HG03108 (cell line): ENCODE measurements at regions not wholly inside any gene's neighbourhood (a gene's known extent, or its start where the extent isn't known, plus 50 kb on each side); places are given as distances from the start of the nearest gene placed in this dataset.
A peak's percentile ranks its signal among the peaks of the same experiment; 100 is the strongest.

Source experiments
- ATAC-seq: cut with Tn5 transposase; IDR thresholded peaks from one replicate; pipeline ENCODE4 v1.9.1; 2021; ENCODE audit warnings: moderate library complexity; ENCODE audit not compliant: unreplicated experiment

DNA sequence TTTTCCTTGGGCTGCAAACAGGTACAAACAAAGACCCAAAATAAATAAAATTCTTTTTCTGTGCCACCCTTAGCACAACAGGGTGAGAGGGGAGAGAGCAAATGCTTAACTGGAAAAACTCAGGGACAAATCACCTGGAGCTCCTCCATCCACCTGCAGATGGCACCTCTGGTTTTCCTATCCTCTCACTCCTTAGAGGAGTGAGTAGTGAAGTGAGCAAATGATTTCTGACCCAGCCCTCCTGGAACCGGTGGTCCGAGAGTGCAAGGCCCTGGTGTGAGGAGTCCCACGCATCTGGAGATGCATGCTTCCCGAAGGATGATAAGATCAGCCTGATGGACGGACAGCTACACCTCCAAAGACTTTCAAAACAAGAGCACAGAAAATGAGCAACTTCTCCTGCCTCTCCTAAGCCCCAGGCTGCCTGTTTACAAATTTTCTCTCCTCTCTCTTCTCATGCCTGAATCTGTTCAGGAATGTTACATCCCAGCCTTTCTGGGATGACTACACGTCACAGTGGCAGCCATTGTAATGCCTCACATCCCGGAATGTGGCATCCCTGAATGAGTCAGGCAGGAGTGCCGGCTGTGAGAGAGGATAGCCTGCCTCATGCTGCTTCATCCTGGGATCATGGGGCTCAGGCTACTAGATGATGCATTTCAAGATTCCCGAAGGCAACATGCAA lies 86.4 kb downstream of the ADRB2 start:
- no peak for ATAC-seq

DNA sequence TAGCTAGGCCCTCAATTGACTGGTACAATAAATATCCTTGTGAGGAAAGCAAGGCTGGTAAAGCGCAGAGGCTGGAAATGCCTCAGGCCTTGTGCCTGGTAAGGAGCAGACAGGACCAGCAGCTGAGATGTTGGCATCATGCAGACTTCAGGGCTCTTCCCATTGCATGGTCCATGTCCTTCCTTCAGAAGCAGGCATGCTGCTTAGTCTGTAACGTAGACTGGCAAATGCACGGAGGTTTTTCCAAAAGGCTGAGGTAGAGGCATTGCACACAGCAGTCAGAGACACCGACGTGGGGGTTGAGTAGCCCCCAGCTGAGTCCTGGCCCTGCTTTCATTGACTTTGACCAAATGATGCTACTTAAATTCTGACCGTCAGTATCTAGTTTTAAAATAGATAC lies 87.1 kb downstream of the ADRB2 start:
- ATAC-seq, result no peak

DNA sequence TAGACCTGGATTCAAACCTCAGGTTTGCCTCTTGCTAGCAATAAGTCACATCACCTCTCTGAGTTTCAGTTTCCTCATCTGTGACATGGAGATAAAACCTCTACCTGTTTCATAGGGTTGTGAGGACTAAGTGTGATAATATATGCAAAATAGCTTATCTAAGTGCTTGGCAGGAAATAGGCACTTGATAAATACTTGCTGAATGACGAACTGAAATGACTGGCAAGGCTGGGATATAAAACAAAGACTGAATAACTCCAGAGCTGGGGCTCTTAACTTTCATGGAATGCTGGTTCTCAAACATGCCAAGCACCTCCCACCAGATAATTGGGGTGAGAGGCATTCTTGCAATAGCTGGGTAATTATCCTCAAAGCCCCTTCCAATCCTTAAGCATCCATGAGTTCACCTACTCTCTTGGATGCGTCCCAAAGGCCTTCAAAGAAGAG lies 87.6 kb downstream of the ADRB2 start:
- ATAC-seq, result no peak

- ATAC-seq, result no peak
Measured at GRCh38 chr5:148915224-148915817, 88.9 kb downstream of the ADRB2 start.

GRCh38 chr5:148920646-148921288 lies 94.4 kb downstream of the ADRB2 start:
- no peak for ATAC-seq

DNA sequence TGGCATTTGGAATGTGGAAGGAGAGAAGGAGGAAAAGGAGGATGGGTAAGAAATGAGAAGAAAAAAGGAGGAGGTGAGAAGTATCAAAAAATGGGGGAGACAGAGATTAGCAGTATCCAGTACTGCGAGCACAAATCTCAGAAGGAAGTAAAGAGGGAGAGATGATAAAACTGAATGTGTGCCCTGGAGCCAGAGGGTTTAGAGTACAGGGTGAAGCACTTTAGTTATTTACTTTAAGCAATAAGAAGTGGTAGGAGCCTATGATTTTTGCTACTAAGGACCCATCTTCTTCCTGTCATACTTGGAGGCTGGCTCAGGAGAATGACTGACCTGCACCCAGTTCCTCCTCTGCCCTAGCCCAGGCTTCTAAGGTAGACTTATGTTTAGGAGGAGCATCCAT lies 94.9 kb downstream of the ADRB2 start:
- no peak for ATAC-seq

DNA sequence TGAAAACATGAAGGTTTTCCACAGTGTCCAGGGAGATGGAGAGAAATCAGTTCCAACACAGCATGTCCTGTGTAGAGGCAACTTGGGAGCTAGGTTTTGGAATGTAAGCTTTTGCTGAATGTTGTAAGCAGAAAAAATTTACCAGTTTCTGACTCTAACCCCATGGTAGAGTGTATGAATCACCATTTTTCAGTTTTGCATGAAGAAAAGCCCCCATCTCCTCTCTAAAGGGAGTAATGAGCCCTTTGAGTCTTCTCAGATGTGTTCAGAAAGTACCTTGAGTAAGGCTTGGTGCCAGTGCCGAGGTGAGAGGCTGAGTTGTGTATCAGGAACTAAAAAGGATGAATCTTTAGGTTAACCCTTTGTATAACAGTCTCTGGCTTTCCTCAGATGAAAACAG lies 96.2 kb downstream of the ADRB2 start:
- peak; percentile 90 for ATAC-seq

DNA sequence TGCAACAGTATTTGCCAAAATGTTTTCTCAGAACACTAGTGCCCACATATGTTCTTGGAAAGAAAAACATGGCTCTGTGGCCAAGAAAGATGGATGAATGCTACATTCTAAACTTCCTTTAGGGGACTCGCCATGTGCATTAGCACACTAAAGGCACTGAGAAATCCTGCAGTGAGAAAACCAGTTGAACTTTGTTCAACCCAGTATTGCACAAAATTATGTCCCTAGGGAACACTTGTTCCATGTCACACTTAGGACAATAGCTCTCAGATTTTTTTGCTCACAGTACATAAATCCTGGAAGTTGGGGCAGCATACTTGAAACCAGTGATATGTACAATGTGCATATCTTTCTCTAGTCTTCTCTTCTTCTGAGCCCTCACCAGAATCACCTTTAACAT lies 96.6 kb downstream of the ADRB2 start:
- ATAC-seq, result no peak

GRCh38 chr5:148924817-148925216 lies 98.4 kb downstream of the ADRB2 start:
- ATAC-seq, result no peak

- no peak for ATAC-seq
Measured at GRCh38 chr5:148926207-148926606, 99.8 kb downstream of the ADRB2 start.

GRCh38 chr5:148927307-148927946 lies 101.0 kb downstream of the ADRB2 start:
- no peak for ATAC-seq

- no peak for ATAC-seq
Measured at GRCh38 chr5:148928141-148928540, 101.7 kb downstream of the ADRB2 start.

DNA sequence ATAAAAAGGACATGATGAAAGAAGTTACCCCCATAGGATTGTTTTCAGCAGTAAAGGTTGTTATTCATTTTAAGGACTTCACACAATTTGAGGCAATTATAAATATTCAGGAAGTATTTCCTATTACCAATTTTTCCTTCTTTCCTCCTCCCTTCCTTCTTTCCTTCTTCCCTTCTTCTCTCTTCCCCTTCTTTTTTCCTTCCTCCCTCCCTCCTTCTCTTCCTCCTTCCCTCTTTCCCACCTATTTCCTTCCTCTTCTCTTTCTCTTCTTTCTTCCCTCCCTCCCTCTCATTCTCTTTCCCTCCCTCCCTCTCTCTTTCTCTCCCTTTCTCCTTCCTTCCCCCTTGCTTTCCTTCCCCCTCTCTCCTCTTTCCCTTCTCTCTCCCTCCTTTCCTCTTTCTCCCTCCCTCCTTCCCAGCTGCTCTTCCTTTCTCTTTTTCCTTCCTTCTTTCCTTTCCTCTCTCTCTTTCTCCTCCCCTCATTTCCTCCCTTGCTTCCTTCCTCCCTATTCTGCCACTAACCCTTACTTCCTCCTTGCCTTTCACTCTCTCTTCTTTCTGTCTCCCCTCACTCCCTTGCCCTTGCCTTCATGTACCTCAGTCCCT lies 105.1 kb downstream of the ADRB2 start:
- no peak for ATAC-seq

DNA sequence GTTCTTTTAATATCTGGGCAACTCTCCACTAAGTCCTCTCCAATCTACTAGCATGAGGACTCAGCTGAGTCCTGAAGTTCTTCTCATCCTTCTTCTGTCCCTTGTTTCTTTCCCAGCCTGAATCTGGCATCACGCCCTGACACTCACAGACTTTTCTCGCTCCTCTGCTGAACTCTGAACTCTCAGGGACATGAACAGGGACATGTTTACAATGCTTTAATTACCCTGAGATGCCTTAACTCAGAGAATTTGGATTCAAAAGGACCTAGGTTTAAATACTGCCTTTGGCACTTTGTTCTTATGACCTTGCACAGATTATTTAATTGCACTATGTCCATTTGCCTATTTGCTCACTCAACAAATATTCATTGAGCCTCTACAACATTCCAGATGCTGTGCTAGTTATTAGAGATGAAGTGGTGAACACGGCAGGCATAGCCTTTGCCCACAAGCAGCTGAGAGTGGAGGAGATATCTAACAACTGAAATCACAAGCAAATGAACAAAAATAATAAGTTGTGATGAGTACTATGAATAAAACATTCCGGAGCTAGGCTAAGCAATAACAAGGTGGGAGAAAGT lies 106.0 kb downstream of the ADRB2 start:
- ATAC-seq, result no peak

- ATAC-seq, result no peak
Measured at GRCh38 chr5:148933903-148934432, 107.6 kb downstream of the ADRB2 start.

DNA sequence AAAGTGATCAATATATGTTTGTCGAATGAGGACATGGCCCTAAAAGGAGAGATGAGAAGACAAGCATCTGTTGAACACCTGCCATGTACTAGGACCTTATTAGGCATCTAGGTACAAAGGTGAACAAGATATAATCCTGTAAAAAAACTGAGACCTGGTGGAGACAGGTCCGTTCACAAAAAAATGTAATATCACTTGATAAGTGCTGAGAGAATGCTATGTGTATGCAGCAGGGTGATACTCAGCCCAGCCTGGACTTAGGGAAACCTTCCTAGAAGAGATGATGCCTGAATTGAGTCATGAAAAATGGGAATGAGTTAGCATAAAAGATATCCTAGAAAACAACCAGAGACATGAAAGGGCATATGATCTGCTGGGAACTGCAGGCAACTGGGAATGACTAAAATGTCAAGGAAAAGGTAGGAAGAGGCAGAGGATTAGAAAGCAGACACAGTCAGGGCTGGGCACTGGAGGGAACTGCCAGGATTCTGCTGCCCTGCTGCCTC lies 108.5 kb downstream of the ADRB2 start:
- ATAC-seq, result no peak

- no peak for ATAC-seq
Measured at GRCh38 chr5:148937239-148937638, 110.8 kb downstream of the ADRB2 start.

DNA sequence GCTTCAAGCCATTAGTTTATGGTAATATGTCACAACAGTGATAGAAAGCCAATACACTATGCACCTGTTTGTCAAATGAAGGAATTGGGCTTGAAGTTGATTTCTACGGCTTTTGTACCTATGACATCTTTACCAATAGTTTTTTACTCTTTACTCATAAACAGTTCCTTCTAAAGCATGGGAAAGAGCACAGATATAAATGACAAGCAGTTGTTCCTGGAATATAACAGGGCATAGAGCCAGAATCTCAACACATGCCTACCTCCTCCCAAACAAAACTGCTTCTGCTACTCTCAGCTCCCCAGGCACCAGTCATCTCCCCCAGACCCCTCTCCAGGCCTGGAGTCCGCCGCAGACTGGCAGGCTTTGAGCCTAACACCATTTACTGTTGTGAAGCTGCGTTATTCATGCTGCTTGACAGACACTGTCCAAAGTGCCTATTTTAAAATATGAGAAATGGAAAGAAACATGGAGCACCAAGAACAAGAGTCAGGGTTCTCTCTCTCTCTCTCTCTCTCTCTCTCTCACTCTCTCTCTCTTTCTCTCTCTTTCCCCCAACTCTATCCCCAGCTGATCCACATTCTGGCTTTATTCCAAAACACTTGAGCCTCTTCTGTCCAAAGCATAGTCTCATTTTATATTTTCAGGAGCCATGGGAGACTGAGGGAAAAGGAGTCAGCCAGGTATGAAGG lies 111.6 kb downstream of the ADRB2 start:
- no peak for ATAC-seq

DNA sequence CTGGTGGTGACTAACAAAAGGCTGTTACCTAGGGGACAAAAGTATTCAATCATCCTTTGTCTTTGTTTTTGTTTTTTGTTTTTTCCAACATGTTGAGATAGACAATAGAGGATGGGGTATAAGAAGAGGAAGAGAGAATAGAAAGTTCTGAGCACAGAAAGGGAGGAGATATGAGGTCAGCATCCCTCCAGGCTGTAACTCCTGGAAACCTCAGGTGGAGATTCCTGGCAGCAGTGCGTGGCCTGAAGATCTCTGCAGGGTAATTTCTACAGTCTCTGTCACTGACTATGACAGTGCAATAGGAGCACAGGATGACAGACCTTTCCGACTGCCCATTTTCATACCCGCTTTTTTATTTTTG lies 112.1 kb downstream of the ADRB2 start:
- no peak for ATAC-seq

DNA sequence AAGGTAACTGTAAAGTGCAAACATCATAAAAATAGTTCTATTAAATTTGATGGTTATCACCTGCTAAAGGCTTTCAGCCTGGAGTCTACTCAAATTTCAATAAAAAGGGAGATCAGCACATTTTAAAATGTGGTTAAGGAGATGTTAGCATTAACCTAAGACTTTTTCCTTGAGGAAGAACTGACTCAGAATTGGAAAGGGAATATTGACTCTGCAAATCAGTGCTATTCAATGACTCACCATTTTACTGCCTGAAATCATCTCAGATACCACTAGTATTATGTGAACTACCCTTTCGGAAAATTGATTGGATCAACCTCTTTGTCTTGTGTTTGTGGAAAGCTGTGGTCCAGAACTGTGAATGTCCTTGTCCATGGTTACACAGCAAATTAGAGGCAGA lies 113.3 kb downstream of the ADRB2 start:
- no peak for ATAC-seq
